RCC 7860 (cell line): ENCODE measurements at regions not wholly inside any gene's neighbourhood (a gene's known extent, or its start where the extent isn't known, plus 50 kb on each side); places are given as distances from the start of the nearest gene placed in this dataset.
"Not testable (repeated sequence)": the region's sequence is repeated elsewhere in the genome, so short reads cannot be mapped to it uniquely, and the experiment has no call there.

ENCODE experiments used
- DNase-seq: peaks from one replicate; pipeline ENCODE4 v3.0.0-alpha.2; 2015; ENCODE audit warnings: low spot score
- FAIRE-seq: peaks from 2 replicates; lab custom pipeline; 2012; peaks lifted over from hg19 to GRCh38; lab: Jason Lieb, UNC

GRCh38 chr18:5830902-5831301, 64.4 kb downstream of the TMEM200C start:
- DNase-seq, FAIRE-seq: not testable (repeated sequence)

GRCh38 chr18:5828913-5829312, 66.4 kb downstream of the TMEM200C start:
- FAIRE-seq (no peak), DNase-seq (no peak)

GRCh38 chr18:5825663-5826062, 69.7 kb downstream of the TMEM200C start:
- no peak for DNase-seq
- FAIRE-seq, result no peak

- no peak for DNase-seq
- FAIRE-seq, result no peak
Observed at GRCh38 chr18:5824370-5824984, 70.8 kb downstream of the TMEM200C start.

- FAIRE-seq, result no peak
- DNase-seq, result no peak
Observed at GRCh38 chr18:5817816-5818215, 77.5 kb downstream of the TMEM200C start.

- FAIRE-seq (no peak), DNase-seq (no peak)
Observed at GRCh38 chr18:5806860-5807259, 88.5 kb downstream of the TMEM200C start.

- DNase-seq (no peak), FAIRE-seq (no peak)
Observed at GRCh38 chr18:5787936-5788335, 107.4 kb downstream of the TMEM200C start.

- FAIRE-seq, result no peak
- no peak for DNase-seq
Observed at GRCh38 chr18:5779922-5780321, 115.4 kb downstream of the TMEM200C start.

GRCh38 chr18:5772306-5773105, 122.8 kb downstream of the TMEM200C start:
- no peak for DNase-seq
- FAIRE-seq, result no peak

- FAIRE-seq (no peak), DNase-seq (no peak)
Observed at GRCh38 chr18:5771343-5771742, 124.0 kb downstream of the TMEM200C start.

- DNase-seq (no peak), FAIRE-seq (no peak)
Observed at GRCh38 chr18:5770176-5770575, 125.1 kb downstream of the TMEM200C start.

GRCh38 chr18:5768454-5768853, 126.9 kb downstream of the TMEM200C start:
- no peak for FAIRE-seq
- DNase-seq, result no peak

GRCh38 chr18:5759194-5759593, 136.1 kb downstream of the TMEM200C start:
- FAIRE-seq (no peak), DNase-seq (no peak)

- DNase-seq, result no peak
- no peak for FAIRE-seq
Observed at GRCh38 chr18:5756823-5757222, 138.5 kb downstream of the TMEM200C start.

GRCh38 chr18:5747678-5748077, 147.6 kb downstream of the TMEM200C start:
- FAIRE-seq (no peak), DNase-seq (no peak)

GRCh38 chr18:5746844-5747243, 148.5 kb downstream of the TMEM200C start:
- FAIRE-seq, result no peak

GRCh38 chr18:5744659-5745058, 150.7 kb downstream of the TMEM200C start:
- DNase-seq, result no peak
- FAIRE-seq, result no peak

More at GRCh38 chr18:5746844-5747243, 148.5 kb downstream of the TMEM200C start:
- DNase-seq, result no peak

- DNase-seq (no peak), FAIRE-seq (no peak)
Observed at GRCh38 chr18:5738526-5738925, 156.8 kb downstream of the TMEM200C start.

GRCh38 chr18:5732318-5732717, 163.0 kb downstream of the TMEM200C start:
- FAIRE-seq (no peak), DNase-seq (no peak)

GRCh38 chr18:5729983-5730699, 165.2 kb downstream of the TMEM200C start:
- DNase-seq, result no peak
- FAIRE-seq, result no peak

GRCh38 chr18:5728531-5728930, 166.8 kb downstream of the TMEM200C start:
- FAIRE-seq (no peak), DNase-seq (no peak)

GRCh38 chr18:5726011-5726410, 169.3 kb downstream of the TMEM200C start:
- DNase-seq (no peak), FAIRE-seq (no peak)
